H9 (cell line): ENCODE measurements at regions not wholly inside any gene's neighbourhood (a gene's known extent, or its start where the extent isn't known, plus 50 kb on each side); places are given as distances from the start of the nearest gene placed in this dataset.

Source experiments
- DNase-seq: peaks from one replicate; pipeline ENCODE4 v3.0.0-alpha.2; 2017
- H2AFZ ChIP-seq: one replicate; pipeline ENCODE4 v1.6.1; 2013; ENCODE audit warnings: mild to moderate bottlenecking, low read length, control low read depth, moderate library complexity
- H2AK5ac ChIP-seq: 2 replicates; pipeline ENCODE4 v1.6.1; 2013; ENCODE audit warnings: low read length, control low read depth, mixed read lengths; ENCODE audit not compliant: insufficient read length
- H2BK120ac ChIP-seq: one replicate; pipeline ENCODE4 v1.6.1; 2013; ENCODE audit warnings: low read depth, mild to moderate bottlenecking, low read length, control low read depth, inconsistent platforms; ENCODE audit not compliant: poor library complexity, severe bottlenecking
- H2BK12ac ChIP-seq: 2 replicates; pipeline ENCODE4 v1.6.1; 2013; ENCODE audit warnings: low read length, control low read depth, mixed read lengths, low read depth; ENCODE audit not compliant: insufficient read length
- H2BK15ac ChIP-seq: 2 replicates; pipeline ENCODE4 v1.6.1; 2013; ENCODE audit warnings: low read depth, low read length, control low read depth
- H2BK20ac ChIP-seq: one replicate; pipeline ENCODE4 v1.6.1; 2013; ENCODE audit warnings: low read depth, mild to moderate bottlenecking, low read length, control low read depth, inconsistent platforms; ENCODE audit not compliant: poor library complexity, severe bottlenecking
- H2BK5ac ChIP-seq: 2 replicates; pipeline ENCODE4 v1.6.1; 2013; ENCODE audit warnings: low read length, control low read depth, mixed read lengths; ENCODE audit not compliant: insufficient read length
- H3K14ac ChIP-seq: 2 replicates; pipeline ENCODE4 v1.6.1; 2013; ENCODE audit warnings: low read length, control low read depth; ENCODE audit not compliant: insufficient read depth
- H3K18ac ChIP-seq: 2 replicates; pipeline ENCODE4 v1.6.1; 2013; ENCODE audit warnings: low read depth, mild to moderate bottlenecking, mixed read lengths, low read length, control low read depth; ENCODE audit not compliant: insufficient read length
- H3K23ac ChIP-seq: 2 replicates; pipeline ENCODE4 v1.6.1; 2013; ENCODE audit warnings: low read length, control low read depth, mixed read lengths, low read depth; ENCODE audit not compliant: insufficient read length
- H3K23me2 ChIP-seq: 2 replicates; pipeline ENCODE4 v1.6.1; 2013; ENCODE audit warnings: low read depth, mild to moderate bottlenecking, mixed read lengths, low read length, control low read depth; ENCODE audit not compliant: insufficient read length, poor library complexity, severe bottlenecking
- H3K27ac ChIP-seq: 2 replicates; pipeline ENCODE4 v1.5.1; 2013; ENCODE audit warnings: low read length, control low read depth, mixed read lengths, low read depth; ENCODE audit not compliant: insufficient read length
- H3K27me3 ChIP-seq: 2 replicates; pipeline ENCODE4 v1.6.1; 2013; ENCODE audit warnings: low read length, control low read depth, inconsistent platforms; ENCODE audit not compliant: insufficient read depth
- H3K4ac ChIP-seq: 2 replicates; pipeline ENCODE4 v1.6.1; 2013; ENCODE audit warnings: low read depth, mild to moderate bottlenecking, control low read depth, inconsistent platforms, low read length, moderate library complexity
- H3K4me1 ChIP-seq: 2 replicates; pipeline ENCODE4 v1.6.1; 2013; ENCODE audit warnings: low read length, control low read depth, inconsistent platforms; ENCODE audit not compliant: insufficient read depth
- H3K4me2 ChIP-seq: 2 replicates; pipeline ENCODE4 v1.6.1; 2013; ENCODE audit warnings: low read length, control low read depth, mixed read lengths; ENCODE audit not compliant: insufficient read length, insufficient read depth
- H3K56ac ChIP-seq: 2 replicates; pipeline ENCODE4 v1.6.1; 2013; ENCODE audit warnings: low read depth, mild to moderate bottlenecking, mixed read lengths, low read length, control low read depth; ENCODE audit not compliant: insufficient read length
- H3K79me1 ChIP-seq: 2 replicates; pipeline ENCODE4 v1.6.1; 2013; ENCODE audit warnings: low read depth, mild to moderate bottlenecking, moderate library complexity, low read length, control low read depth, inconsistent platforms; ENCODE audit not compliant: insufficient read depth, poor library complexity, severe bottlenecking
- H3K79me2 ChIP-seq: 2 replicates; pipeline ENCODE4 v1.6.1; 2013; ENCODE audit warnings: low read length, control low read depth, inconsistent platforms; ENCODE audit not compliant: insufficient read depth
- H3K9ac ChIP-seq: 2 replicates; pipeline ENCODE4 v1.6.1; 2013; ENCODE audit warnings: low read length, control low read depth, mixed read lengths; ENCODE audit not compliant: insufficient read length; ENCODE audit errors: extremely low read depth
- H3K9me3 ChIP-seq: one replicate; pipeline ENCODE4 v1.6.1; 2013; ENCODE audit warnings: low read depth, low read length, inconsistent platforms; ENCODE audit not compliant: control insufficient read depth
- H3T11ph ChIP-seq: one replicate; pipeline ENCODE4 v1.6.1; 2013; ENCODE audit warnings: mild to moderate bottlenecking, low read length, control low read depth, inconsistent platforms
- H4K20me1 ChIP-seq: one replicate; pipeline ENCODE4 v1.6.1; 2013; ENCODE audit not compliant: control insufficient read depth, insufficient read length, insufficient read depth
- H4K5ac ChIP-seq: 2 replicates; pipeline ENCODE4 v1.6.1; 2013; ENCODE audit warnings: low read depth, mild to moderate bottlenecking, mixed read lengths, low read length, control low read depth; ENCODE audit not compliant: insufficient read length
- H4K8ac ChIP-seq: replicated peaks from 2 replicates; pipeline ENCODE4 v1.6.1; 2013; ENCODE audit warnings: low read length, control low read depth, mixed read lengths, low read depth; ENCODE audit not compliant: insufficient read length
- H4K91ac ChIP-seq: 2 replicates; pipeline ENCODE4 v1.6.1; 2013; ENCODE audit warnings: low read depth, mild to moderate bottlenecking, moderate library complexity, mixed read lengths, low read length, control low read depth; ENCODE audit not compliant: insufficient read length
- H3K27ac Mint-ChIP-seq, 3 experiments: 2 replicates in 2 of 3; 3 replicates in 1 of 3; pipeline ENCODE4 v1.8.0; 2020 to 2021; ENCODE audit warnings: mixed read lengths in 3 of 3, mild to moderate bottlenecking in 1 of 3, moderate library complexity in 1 of 3
- H3K27me3 Mint-ChIP-seq: 2 replicates; pipeline ENCODE4 v1.8.0; 2021; ENCODE audit warnings: low read depth, mild to moderate bottlenecking, moderate library complexity, mixed read lengths
- H3K36me3 Mint-ChIP-seq, 3 experiments: 2 replicates in 2 of 3; 3 replicates in 1 of 3; pipeline ENCODE4 v1.8.0; 2020 to 2021; ENCODE audit warnings: low read depth in 3 of 3, mixed read lengths in 3 of 3; ENCODE audit not compliant: insufficient read depth in 1 of 3
- H3K4me1 Mint-ChIP-seq, 2 experiments: 2 replicates each; pipeline ENCODE4 v1.8.0; 2020; ENCODE audit warnings: mixed read lengths in 2 of 2
- H3K4me3 Mint-ChIP-seq, 2 experiments: 2 replicates in 1 of 2; 3 replicates in 1 of 2; pipeline ENCODE4 v1.8.0; 2020 to 2021; ENCODE audit warnings: mild to moderate bottlenecking in 2 of 2, mixed read lengths in 2 of 2, moderate library complexity in 1 of 2
- H3K9me3 Mint-ChIP-seq, 2 experiments: 2 replicates in 1 of 2; 3 replicates in 1 of 2; pipeline ENCODE4 v1.8.0; 2020; ENCODE audit warnings: mild to moderate bottlenecking in 2 of 2, mixed read lengths in 2 of 2, moderate library complexity in 1 of 2
- CTCF ChIP-seq: fragments of 200-600 bp; sonication (generic); conservative IDR thresholded peaks from 3 replicates; pipeline ENCODE4 v1.8.0; 2021; ENCODE audit warnings: antibody characterized with exemption, mild to moderate bottlenecking
- WGBS: extraction: QIAGEN DNeasy Blood & Tissue Kit; methylation state at CpG from one replicate; pipeline ENCODE4 v1.1.7; 2013; ENCODE audit warnings: missing lambda C conversion rate, low lambda C conversion rate, mixed read lengths; ENCODE audit not compliant: insufficient read length; ENCODE audit errors: extremely low coverage; 5-methylcytosine and 5-hydroxymethylcytosine counted together

GRCh38 chr9:20111173-20111843 lies 322.5 kb upstream of the SLC24A2 start:
- H3T11ph ChIP-seq = no peak overlapping the region
- H2BK5ac ChIP-seq = no peak overlapping the region
- no peak overlapping the region for H2BK12ac ChIP-seq
- H2BK15ac ChIP-seq = no peak overlapping the region
- no peak overlapping the region for H2AK5ac ChIP-seq
- WGBS = no CpG with 5 or more reads among the region's 3 CpGs
- H3K79me1 ChIP-seq = no peaks in the 10 kb centered on the region
- no peak overlapping the region for H3K4ac ChIP-seq
- H3K4me1 Mint-ChIP-seq = peaks cover 28 to 37% of the 10 kb centered on the region in 2 experiments
- peaks cover 12 to 22% (median 15%) of the 10 kb centered on the region in 3 experiments for H3K36me3 Mint-ChIP-seq
- H3K27ac ChIP-seq = no peak overlapping the region
- H2AFZ ChIP-seq = no peak overlapping the region
- no peak overlapping the region for H3K14ac ChIP-seq
- no peaks in the 10 kb centered on the region for H4K20me1 ChIP-seq
- H3K18ac ChIP-seq = no peak overlapping the region
- no peak overlapping the region for H2BK20ac ChIP-seq
- no peak for DNase-seq
- peaks cover 2% of the 10 kb centered on the region for H3K4me1 ChIP-seq
- no peak overlapping the region for H4K8ac ChIP-seq
- peaks cover 14 to 17% of the 10 kb centered on the region in 2 experiments for H3K9me3 Mint-ChIP-seq
- H3K56ac ChIP-seq = no peak overlapping the region
- peaks cover 30% of the 10 kb centered on the region for H3K27me3 Mint-ChIP-seq
- H3K23me2 ChIP-seq = no peaks in the 10 kb centered on the region
- H3K9me3 ChIP-seq = peaks cover 5% of the 10 kb centered on the region
- TF ChIP-seq CTCF = no peak; the same call in 2 of the 3 replicates
- no peak overlapping the region for H3K4me2 ChIP-seq
- no peaks in the 10 kb centered on the region; the same call in 1 of the 2 replicates for H3K27me3 ChIP-seq
- H3K23ac ChIP-seq = no peak overlapping the region
- H2BK120ac ChIP-seq = no peak overlapping the region
- H4K91ac ChIP-seq = no peak overlapping the region
- H3K79me2 ChIP-seq = no peaks in the 10 kb centered on the region
- H4K5ac ChIP-seq = no peak overlapping the region
- no peak overlapping the region; a peak in 2 of 5 replicates for H3K4me3 Mint-ChIP-seq
- peak overlapping the region in 1 of 3 experiments; percentile 28; a peak in 2 of 7 replicates for H3K27ac Mint-ChIP-seq
- H3K9ac ChIP-seq = no peak overlapping the region
